Hepatocyte (in vitro differentiated cells): ENCODE measurements at regions not wholly inside any gene's neighbourhood (a gene's known extent, or its start where the extent isn't known, plus 50 kb on each side); places are given as distances from the start of the nearest gene placed in this dataset.

Experiments used
- DNase-seq: peaks from one replicate; pipeline ENCODE4 v3.0.0-alpha.2; 2016; ENCODE audit warnings: low spot score
- H2AFZ ChIP-seq: fragments of 200-600 bp; sonication (generic); 2 replicates; pipeline ENCODE4 v1.6.0; 2016; ENCODE audit warnings: antibody characterized with exemption, mild to moderate bottlenecking
- H3K27ac ChIP-seq: fragments of 200-600 bp; sonication (generic); 2 replicates; pipeline ENCODE4 v1.5.1; 2016; ENCODE audit warnings: mild to moderate bottlenecking
- H3K27me3 ChIP-seq: fragments of 200-600 bp; sonication (generic); 2 replicates; pipeline ENCODE4 v1.6.1; 2016
- H3K36me3 ChIP-seq: fragments of 200-600 bp; sonication (generic); replicated peaks from 2 replicates; pipeline ENCODE4 v1.5.1; 2016; ENCODE audit warnings: low read depth; ENCODE audit not compliant: insufficient read depth
- H3K4me1 ChIP-seq: fragments of 200-600 bp; sonication (generic); 2 replicates; pipeline ENCODE4 v1.5.1; 2016; ENCODE audit warnings: mild to moderate bottlenecking, moderate library complexity; ENCODE audit not compliant: insufficient read depth
- H3K4me2 ChIP-seq: fragments of 200-600 bp; sonication (generic); 2 replicates; pipeline ENCODE4 v1.6.0; 2016
- H3K4me3 ChIP-seq: fragments of 200-600 bp; sonication (generic); 2 replicates; pipeline ENCODE4 v1.5.1; 2016; ENCODE audit warnings: mild to moderate bottlenecking
- H3K79me2 ChIP-seq: fragments of 200-600 bp; sonication (generic); 2 replicates; pipeline ENCODE4 v1.6.0; 2017; ENCODE audit warnings: mild to moderate bottlenecking
- H3K9me2 ChIP-seq: fragments of 200-600 bp; sonication (generic); replicated peaks from 2 replicates; pipeline ENCODE4 v1.6.0; 2017; ENCODE audit warnings: mild to moderate bottlenecking; ENCODE audit not compliant: insufficient read depth
- H3K9me3 ChIP-seq: fragments of 200-600 bp; sonication (generic); 2 replicates; pipeline ENCODE4 v1.5.1; 2016; ENCODE audit warnings: low read depth, mild to moderate bottlenecking
- H4K20me1 ChIP-seq: fragments of 200-600 bp; sonication (generic); 2 replicates; pipeline ENCODE4 v1.6.0; 2016; ENCODE audit warnings: mild to moderate bottlenecking; ENCODE audit not compliant: insufficient read depth, poor library complexity, severe bottlenecking
- EZH2 ChIP-seq: fragments of 200-600 bp; sonication (generic); IDR thresholded peaks from 2 replicates; pipeline ENCODE4 v1.6.1; 2016; ENCODE audit warnings: antibody characterized with exemption, mild to moderate bottlenecking, borderline replicate concordance
- EZH2phosphoT487 ChIP-seq: fragments of 200-600 bp; sonication (generic); IDR thresholded peaks from one replicate; pipeline ENCODE4 v1.6.1; 2018; ENCODE audit warnings: antibody characterized with exemption, mild to moderate bottlenecking, low read depth, moderate library complexity; ENCODE audit not compliant: unreplicated experiment, severe bottlenecking
- WGBS: methylation state at CpG from one replicate; pipeline ENCODE4 v1.1.6; 2016; ENCODE audit warnings: low lambda C conversion rate; ENCODE audit errors: missing lambda C conversion rate; 5-methylcytosine and 5-hydroxymethylcytosine counted together
- TF ChIP-seq, protein P1 (sequence below): fragments of 200-600 bp; sonication (generic); IDR thresholded peaks from 2 replicates; pipeline ENCODE4 v1.5.1; 2016; ENCODE audit warnings: antibody characterized with exemption, mild to moderate bottlenecking; ENCODE audit not compliant: poor library complexity

DNA sequence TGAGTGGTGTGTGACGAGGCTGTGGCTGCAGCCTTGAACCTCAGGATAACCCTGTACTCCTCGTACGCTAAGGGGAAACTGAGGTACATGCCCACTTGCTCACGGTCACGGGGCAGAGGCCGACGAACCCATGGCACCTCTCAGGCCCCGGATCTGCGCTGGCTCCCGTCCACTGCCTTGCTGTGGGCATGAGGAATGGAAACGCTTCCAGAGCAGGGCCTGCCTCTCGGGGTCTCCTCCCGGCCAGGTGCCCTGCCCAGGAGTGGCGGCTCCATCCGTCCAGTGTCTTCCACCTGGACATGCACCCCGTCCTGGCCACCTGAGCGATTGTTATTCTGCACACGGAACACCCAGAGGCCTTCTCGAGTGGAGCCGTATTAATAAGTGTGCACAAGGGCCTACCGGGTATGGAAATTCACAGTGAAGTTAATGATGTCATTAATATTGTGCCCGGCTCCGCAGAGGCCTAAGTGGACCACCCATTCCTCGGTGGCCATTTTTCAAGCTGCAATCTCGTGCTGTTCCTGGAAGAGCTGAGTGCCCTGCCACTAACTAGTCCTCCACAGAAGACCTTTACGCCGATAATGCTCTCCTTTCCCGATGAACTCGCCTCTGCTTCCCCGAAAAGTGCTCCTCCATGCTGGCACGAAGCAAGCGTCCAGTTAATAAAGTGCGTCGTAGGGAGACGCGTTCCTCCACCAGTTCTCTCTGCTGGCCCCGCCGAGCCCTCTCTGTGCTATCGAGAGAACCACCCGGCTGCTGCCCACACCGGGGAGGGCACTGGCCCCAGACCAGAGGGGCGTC lies 927.9 kb downstream of the BRD1 start:
- no peak for TF ChIP-seq EZH2phosphoT487
- no peak for TF ChIP-seq EZH2
- TF ChIP-seq, protein P1, sequence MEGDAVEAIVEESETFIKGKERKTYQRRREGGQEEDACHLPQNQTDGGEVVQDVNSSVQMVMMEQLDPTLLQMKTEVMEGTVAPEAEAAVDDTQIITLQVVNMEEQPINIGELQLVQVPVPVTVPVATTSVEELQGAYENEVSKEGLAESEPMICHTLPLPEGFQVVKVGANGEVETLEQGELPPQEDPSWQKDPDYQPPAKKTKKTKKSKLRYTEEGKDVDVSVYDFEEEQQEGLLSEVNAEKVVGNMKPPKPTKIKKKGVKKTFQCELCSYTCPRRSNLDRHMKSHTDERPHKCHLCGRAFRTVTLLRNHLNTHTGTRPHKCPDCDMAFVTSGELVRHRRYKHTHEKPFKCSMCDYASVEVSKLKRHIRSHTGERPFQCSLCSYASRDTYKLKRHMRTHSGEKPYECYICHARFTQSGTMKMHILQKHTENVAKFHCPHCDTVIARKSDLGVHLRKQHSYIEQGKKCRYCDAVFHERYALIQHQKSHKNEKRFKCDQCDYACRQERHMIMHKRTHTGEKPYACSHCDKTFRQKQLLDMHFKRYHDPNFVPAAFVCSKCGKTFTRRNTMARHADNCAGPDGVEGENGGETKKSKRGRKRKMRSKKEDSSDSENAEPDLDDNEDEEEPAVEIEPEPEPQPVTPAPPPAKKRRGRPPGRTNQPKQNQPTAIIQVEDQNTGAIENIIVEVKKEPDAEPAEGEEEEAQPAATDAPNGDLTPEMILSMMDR: no peak

DNA sequence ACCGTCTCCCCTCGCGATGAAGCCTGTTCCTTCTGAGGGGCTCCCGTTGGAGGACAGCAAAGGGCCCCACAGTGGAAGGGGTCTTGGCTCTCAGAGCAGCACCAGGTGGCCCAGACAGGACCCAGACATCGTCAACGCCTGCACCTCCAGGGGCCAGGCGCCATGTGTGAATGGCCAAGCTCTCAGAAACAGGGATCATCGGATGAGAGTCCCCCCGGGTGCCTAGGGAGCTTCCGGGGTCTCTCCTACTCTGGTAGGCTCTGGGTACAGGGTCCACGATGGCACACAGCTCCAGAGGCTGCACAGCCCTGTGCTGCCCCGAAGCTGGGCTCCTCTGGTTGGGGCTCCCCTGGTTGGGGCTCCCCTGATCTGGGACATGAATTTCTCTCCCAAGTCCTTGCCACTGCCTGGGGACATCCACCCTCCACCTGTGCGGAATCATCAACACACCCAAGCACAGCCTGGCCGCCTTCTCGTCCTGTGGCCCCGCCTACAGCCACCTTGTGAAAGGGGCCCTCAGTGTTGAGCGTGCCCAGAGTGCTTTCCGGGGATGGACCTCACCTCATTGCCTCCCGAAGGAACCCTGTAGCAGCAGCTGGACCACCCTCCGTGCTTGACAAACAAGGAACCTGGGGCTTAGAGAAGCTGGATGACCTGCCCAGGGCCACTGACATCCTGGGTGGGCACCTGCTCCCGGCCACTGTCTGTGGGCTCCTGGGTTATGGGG lies 929.0 kb downstream of the BRD1 start:
- Histone ChIP-seq H3K27ac (no peak overlapping the region), H3K4me2 (no peak overlapping the region), H3K9me2 (no peaks in the 10 kb centered on the region), H3K79me2 (no peaks in the 10 kb centered on the region), H2AFZ (no peak overlapping the region), H3K9me3 (no peaks in the 10 kb centered on the region), H3K36me3 (no peaks in the 10 kb centered on the region), H4K20me1 (no peaks in the 10 kb centered on the region), H3K4me1 (no peaks in the 10 kb centered on the region), H3K4me3 (no peak overlapping the region), H3K27me3 (no peaks in the 10 kb centered on the region)
- TF ChIP-seq EZH2 (no peak), EZH2phosphoT487 (no peak)
- TF ChIP-seq, protein P1: no peak
- WGBS: 78% methylated on average over 19 of the region's 21 CpGs
- DNase-seq: no peak

More for the DNA sequence above, 927.9 kb downstream of the BRD1 start:
- no peak overlapping the region for H3K4me2 ChIP-seq
- no peak overlapping the region for H2AFZ ChIP-seq
- no peaks in the 10 kb centered on the region for H3K27me3 ChIP-seq
- no peak overlapping the region for H3K4me3 ChIP-seq
- 95% methylated on average over 42 of the region's 42 CpGs for WGBS
- no peak overlapping the region for H3K27ac ChIP-seq
- H3K79me2 ChIP-seq: no peaks in the 10 kb centered on the region
- no peaks in the 10 kb centered on the region for H4K20me1 ChIP-seq
- no peaks in the 10 kb centered on the region for H3K9me3 ChIP-seq
- no peaks in the 10 kb centered on the region for H3K9me2 ChIP-seq
- no peaks in the 10 kb centered on the region for H3K4me1 ChIP-seq
- H3K36me3 ChIP-seq: no peaks in the 10 kb centered on the region
- no peak for DNase-seq

DNA sequence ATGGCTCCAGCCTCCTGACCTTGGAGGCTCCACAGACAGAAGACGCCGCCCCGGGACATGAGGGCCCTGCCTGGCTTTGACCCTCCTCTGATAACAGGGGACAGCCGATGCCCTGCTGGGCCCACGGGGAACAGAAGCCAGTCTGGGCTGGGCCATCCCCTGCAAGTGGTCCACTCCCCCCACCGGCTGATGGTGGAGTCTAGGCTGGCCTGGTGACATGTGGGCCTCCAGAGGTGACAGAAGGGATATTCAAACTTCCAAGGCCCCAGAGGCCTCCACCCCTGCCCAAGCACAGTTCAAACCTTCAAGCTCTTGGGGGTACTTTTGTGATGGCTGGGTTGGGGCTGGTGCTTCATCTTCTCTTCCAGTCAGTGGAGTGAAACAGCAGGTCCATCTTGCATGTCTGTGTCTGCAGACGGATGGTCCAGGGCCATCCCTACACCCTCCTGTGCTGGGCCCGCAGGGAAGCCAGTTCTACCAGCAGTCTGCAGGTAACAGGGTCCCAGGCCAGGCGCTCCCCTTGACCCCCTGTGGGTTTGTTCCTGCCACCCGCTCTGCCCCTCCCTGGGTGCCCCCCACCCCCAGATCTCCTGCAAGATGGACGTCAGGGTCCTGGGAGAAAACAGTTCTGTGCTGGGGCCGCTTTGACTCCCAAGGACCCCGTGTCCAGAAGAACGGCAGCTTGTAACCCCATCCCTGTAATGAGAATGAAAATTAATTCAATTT lies 929.9 kb downstream of the BRD1 start:
- Histone ChIP-seq H3K9me3 (no peaks in the 10 kb centered on the region), H3K4me3 (no peak overlapping the region), H3K9me2 (no peaks in the 10 kb centered on the region), H3K27me3 (no peaks in the 10 kb centered on the region), H3K4me1 (no peaks in the 10 kb centered on the region), H4K20me1 (no peaks in the 10 kb centered on the region), H3K36me3 (no peaks in the 10 kb centered on the region), H3K79me2 (no peaks in the 10 kb centered on the region), H2AFZ (no peak overlapping the region), H3K27ac (no peak overlapping the region), H3K4me2 (no peak overlapping the region)
- TF ChIP-seq, protein P1: no peak
- TF ChIP-seq EZH2phosphoT487 (no peak), EZH2 (no peak)
- no peak for DNase-seq
- 87% methylated on average over 14 of the region's 14 CpGs for WGBS
